PC-3 (cell line): ENCODE measurements at regions not wholly inside any gene's neighbourhood (a gene's known extent, or its start where the extent isn't known, plus 50 kb on each side); places are given as distances from the start of the nearest gene placed in this dataset.

Experiments used
- ATAC-seq: fragments of 200-7000 bp; cut with Tn5 transposase; 2 replicates; pipeline ENCODE4 v1.9.1; 2020; ENCODE audit warnings: mild to moderate bottlenecking, moderate library complexity
- BruUV-seq: library from RNA; stranded (reverse); fragments of 400-500 nt; replicated peaks from 2 replicates; lab custom pipeline; 2021; lab: Mats Ljungman, UMichigan
- CTCF ChIA-PET: fragments of 300-600 bp; sonication (Branson Sonifier 250); formaldehyde crosslinking; loops from one replicate; lab custom pipeline; 2022; ENCODE audit warnings: antibody characterized with exemption; lab: Charles Lee
- POLR2A ChIA-PET: fragments of 300-600 bp; sonication (Branson Sonifier 250); formaldehyde crosslinking; loops from one replicate; lab custom pipeline; 2022; ENCODE audit warnings: antibody characterized with exemption; ENCODE audit not compliant: unreplicated experiment; lab: Charles Lee
- DNase-seq: peaks from one replicate; pipeline ENCODE4 v3.0.0-alpha.2; 2015
- H2AFZ ChIP-seq: fragments of 300-600 bp; sonication (generic); 2 replicates; pipeline ENCODE4 v1.6.0; 2016; ENCODE audit warnings: antibody characterized with exemption, low read length
- H3F3A ChIP-seq: fragments of 300-600 bp; sonication (generic); one replicate; pipeline ENCODE4 v1.6.0; 2017; ENCODE audit warnings: antibody characterized with exemption, low read length, control low read depth, mild to moderate bottlenecking; ENCODE audit not compliant: unreplicated experiment
- H3K27ac ChIP-seq: fragments of 300-600 bp; sonication (generic); 2 replicates; pipeline ENCODE4 v1.5.1; 2016; ENCODE audit warnings: mild to moderate bottlenecking, low read length
- H3K27me3 ChIP-seq: fragments of 300-600 bp; sonication (generic); 2 replicates; pipeline ENCODE4 v1.6.1; 2016; ENCODE audit warnings: low read length, mixed read lengths
- H3K36me3 ChIP-seq: fragments of 300-600 bp; sonication (generic); 2 replicates; pipeline ENCODE4 v1.6.1; 2016; ENCODE audit warnings: low read depth, mixed run types, low read length, mixed read lengths
- H3K4me1 ChIP-seq: fragments of 300-600 bp; sonication (generic); 2 replicates; pipeline ENCODE4 v1.5.1; 2016; ENCODE audit warnings: low read length; ENCODE audit not compliant: insufficient read depth
- H3K4me2 ChIP-seq: fragments of 300-600 bp; sonication (generic); 2 replicates; pipeline ENCODE4 v1.6.0; 2016; ENCODE audit warnings: low read length
- H3K4me3 ChIP-seq: fragments of 300-600 bp; sonication (generic); 2 replicates; pipeline ENCODE4 v1.5.1; 2016; ENCODE audit warnings: mild to moderate bottlenecking, low read length, mixed read lengths
- H3K79me2 ChIP-seq: fragments of 300-600 bp; sonication (generic); 2 replicates; pipeline ENCODE4 v1.6.1; 2017; ENCODE audit warnings: low read length, mixed read lengths
- H3K9ac ChIP-seq: fragments of 300-600 bp; sonication (generic); 2 replicates; pipeline ENCODE4 v1.6.0; 2016; ENCODE audit warnings: mild to moderate bottlenecking, low read length
- H3K9me2 ChIP-seq: fragments of 300-600 bp; sonication (generic); replicated peaks from 2 replicates; pipeline ENCODE4 v1.6.1; 2016; ENCODE audit warnings: mixed run types, low read length, mixed read lengths
- H3K9me3 ChIP-seq: fragments of 300-600 bp; sonication (generic); 2 replicates; pipeline ENCODE4 v1.6.1; 2016; ENCODE audit warnings: low read length, mixed read lengths
- H4K20me1 ChIP-seq: fragments of 300-600 bp; sonication (generic); 2 replicates; pipeline ENCODE4 v1.6.1; 2016; ENCODE audit warnings: low read length, mixed read lengths
- CTCF ChIP-seq: fragments of 300-600 bp; sonication (generic); conservative IDR thresholded peaks from 2 replicates; pipeline ENCODE4 v1.5.1; 2017; ENCODE audit warnings: antibody characterized with exemption, low read depth, mild to moderate bottlenecking, low read length
- EZH2 ChIP-seq: fragments of 300-600 bp; sonication (generic); IDR thresholded peaks from one replicate; pipeline ENCODE4 v1.6.1; 2017; ENCODE audit warnings: antibody characterized with exemption, mild to moderate bottlenecking, low read length; ENCODE audit not compliant: unreplicated experiment
- EZH2phosphoT487 ChIP-seq: fragments of 300-600 bp; sonication (generic); IDR thresholded peaks from 2 replicates; pipeline ENCODE4 v1.6.1; 2018; ENCODE audit warnings: mild to moderate bottlenecking, antibody characterized with exemption, low read length, borderline replicate concordance
- intact Hi-C: fragments of 100-400 bp; cut with micrococcal nuclease; formaldehyde crosslinking; loops from 2 replicates; pipeline ENCODE4 v1.9.0; 2023

- POLR2A ChIA-PET: no interaction called here
- CTCF ChIA-PET: no interaction called here
- no peaks in the 10 kb centered on the region for H3K9me2 ChIP-seq
- no peak for DNase-seq
- H4K20me1 ChIP-seq: no peaks in the 10 kb centered on the region
- H3K27ac ChIP-seq: no peak overlapping the region
- no peak overlapping the region for H2AFZ ChIP-seq
- TF ChIP-seq CTCF (no peak), EZH2phosphoT487 (no peak)
- H3K4me2 ChIP-seq: no peak overlapping the region
- no peaks in the 10 kb centered on the region for H3K27me3 ChIP-seq
- H3K9ac ChIP-seq: no peak overlapping the region
- H3K4me3 ChIP-seq: no peak overlapping the region
- BruUV-seq: no TSS peak
- no peaks in the 10 kb centered on the region for H3K36me3 ChIP-seq
- no peaks in the 10 kb centered on the region for H3K79me2 ChIP-seq
- H3F3A ChIP-seq: no peaks in the 10 kb centered on the region
- ATAC-seq: no peak
- no peaks in the 10 kb centered on the region; the same call in 1 of the 2 replicates for H3K9me3 ChIP-seq
- intact Hi-C loops: no loop called here
- peaks cover 5% of the 10 kb centered on the region; the same call in 1 of the 2 replicates for H3K4me1 ChIP-seq
These were observed 124.7 kb upstream of the NAV2 start for GRCh38 chr11:19587979-19588378.

- intact Hi-C loops: no loop called here
- Histone ChIP-seq H3K4me2 (no peak overlapping the region), H2AFZ (no peak overlapping the region), H3K9me3 (no peaks in the 10 kb centered on the region), H3K27me3 (no peaks in the 10 kb centered on the region), H3K36me3 (no peaks in the 10 kb centered on the region), H4K20me1 (no peaks in the 10 kb centered on the region), H3K27ac (no peak overlapping the region), H3K4me3 (no peak overlapping the region), H3K4me1 (peaks cover 33% of the 10 kb centered on the region), H3F3A (no peaks in the 10 kb centered on the region), H3K9me2 (no peaks in the 10 kb centered on the region), H3K79me2 (no peaks in the 10 kb centered on the region), H3K9ac (no peak overlapping the region)
- ChIA-PET CTCF (no interaction called here), POLR2A (no interaction called here)
- no peak for DNase-seq
- no TSS peak for BruUV-seq
- TF ChIP-seq CTCF (no peak), EZH2 (no peak), EZH2phosphoT487 (no peak)
- ATAC-seq: no peak
These were observed 132.0 kb upstream of the NAV2 start for GRCh38 chr11:19580646-19581045.

- ChIA-PET CTCF (no interaction called here), POLR2A (no interaction called here)
- Histone ChIP-seq H3K4me1 (peaks cover 33% of the 10 kb centered on the region), H3F3A (no peaks in the 10 kb centered on the region), H3K27me3 (no peaks in the 10 kb centered on the region), H2AFZ (no peak overlapping the region), H3K36me3 (no peaks in the 10 kb centered on the region), H3K4me2 (no peak overlapping the region), H3K27ac (no peak overlapping the region), H3K79me2 (no peaks in the 10 kb centered on the region), H3K9me2 (no peaks in the 10 kb centered on the region), H3K4me3 (no peak overlapping the region), H3K9me3 (no peaks in the 10 kb centered on the region), H3K9ac (no peak overlapping the region), H4K20me1 (no peaks in the 10 kb centered on the region)
- intact Hi-C loops: loop anchor here (5.0 kb wide), 1 partner anchor 82 kb away; no protein-coding TSS in a partner anchor
- TF ChIP-seq CTCF (no peak), EZH2phosphoT487 (no peak), EZH2 (no peak)
- no TSS peak for BruUV-seq
- DNase-seq (no peak), ATAC-seq (no peak)
These were observed 132.7 kb upstream of the NAV2 start for GRCh38 chr11:19579957-19580356.
